Upper lobe of right lung (tissue), 1 donor: ENCODE measurements at regions not wholly inside any gene's neighbourhood (a gene's known extent, or its start where the extent isn't known, plus 50 kb on each side); places are given as distances from the start of the nearest gene placed in this dataset.

Experiments used
- ATAC-seq: fragments of 200-7000 bp; cut with Tn5 transposase; one replicate; pipeline ENCODE4 v1.9.1; 2020; ENCODE audit warnings: mild to moderate bottlenecking, moderate library complexity
- DNase-seq: peaks from one replicate; pipeline ENCODE4 v3.0.0-alpha.2; 2020
- H3K27ac ChIP-seq: fragments of 200-600 bp; one replicate; pipeline ENCODE4 v1.8.0; 2022
- H3K27me3 ChIP-seq: fragments of 200-600 bp; one replicate; pipeline ENCODE4 v1.8.0; 2022; ENCODE audit warnings: mild to moderate bottlenecking
- H3K36me3 ChIP-seq: fragments of 200-600 bp; one replicate; pipeline ENCODE4 v1.8.0; 2022
- H3K4me1 ChIP-seq: fragments of 200-600 bp; one replicate; pipeline ENCODE4 v1.8.0; 2022
- H3K4me3 ChIP-seq: fragments of 200-600 bp; one replicate; pipeline ENCODE4 v1.8.0; 2022; ENCODE audit warnings: mild to moderate bottlenecking
- H3K9me3 ChIP-seq: fragments of 200-600 bp; one replicate; pipeline ENCODE4 v1.8.0; 2022
- intact Hi-C: fragments of 100-400 bp; cut with DNase I; formaldehyde crosslinking; loops from one replicate; pipeline ENCODE4 v1.11.0; 2022
- TF ChIP-seq, protein P1 (sequence below): fragments of 200-600 bp; IDR thresholded peaks from one replicate; pipeline ENCODE4 v1.8.0; 2022; ENCODE audit warnings: antibody characterized with exemption
- donor health status: DM: no; HTN: yes; CAD: no; lungs with severe emphysema.

DNA sequence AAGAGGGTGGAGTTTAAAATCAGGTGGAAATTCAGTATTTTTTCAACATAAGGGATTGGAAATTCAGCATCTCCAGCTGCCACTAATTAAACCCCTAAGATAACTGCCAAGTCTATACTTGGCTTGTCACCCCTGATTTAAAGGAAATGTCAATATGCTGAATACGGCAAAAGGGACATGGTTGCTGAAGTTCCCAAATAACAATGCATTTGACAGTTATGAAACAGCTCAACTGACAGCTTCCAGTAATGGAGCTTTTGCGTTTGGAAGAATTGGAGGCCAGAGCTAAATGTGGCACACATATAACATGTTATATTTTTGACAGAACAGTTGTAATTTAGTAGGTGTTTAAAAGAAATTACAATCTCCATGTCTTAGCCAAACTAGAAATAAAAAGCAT lies 1867.9 kb upstream of the LRRTM1 start:
- no peaks in the 10 kb centered on the region for H3K9me3 ChIP-seq
- H3K36me3 ChIP-seq: no peaks in the 10 kb centered on the region
- TF ChIP-seq, protein P1, sequence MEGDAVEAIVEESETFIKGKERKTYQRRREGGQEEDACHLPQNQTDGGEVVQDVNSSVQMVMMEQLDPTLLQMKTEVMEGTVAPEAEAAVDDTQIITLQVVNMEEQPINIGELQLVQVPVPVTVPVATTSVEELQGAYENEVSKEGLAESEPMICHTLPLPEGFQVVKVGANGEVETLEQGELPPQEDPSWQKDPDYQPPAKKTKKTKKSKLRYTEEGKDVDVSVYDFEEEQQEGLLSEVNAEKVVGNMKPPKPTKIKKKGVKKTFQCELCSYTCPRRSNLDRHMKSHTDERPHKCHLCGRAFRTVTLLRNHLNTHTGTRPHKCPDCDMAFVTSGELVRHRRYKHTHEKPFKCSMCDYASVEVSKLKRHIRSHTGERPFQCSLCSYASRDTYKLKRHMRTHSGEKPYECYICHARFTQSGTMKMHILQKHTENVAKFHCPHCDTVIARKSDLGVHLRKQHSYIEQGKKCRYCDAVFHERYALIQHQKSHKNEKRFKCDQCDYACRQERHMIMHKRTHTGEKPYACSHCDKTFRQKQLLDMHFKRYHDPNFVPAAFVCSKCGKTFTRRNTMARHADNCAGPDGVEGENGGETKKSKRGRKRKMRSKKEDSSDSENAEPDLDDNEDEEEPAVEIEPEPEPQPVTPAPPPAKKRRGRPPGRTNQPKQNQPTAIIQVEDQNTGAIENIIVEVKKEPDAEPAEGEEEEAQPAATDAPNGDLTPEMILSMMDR: no peak
- H3K4me1 ChIP-seq: no peaks in the 10 kb centered on the region
- no peak overlapping the region for H3K27ac ChIP-seq
- intact Hi-C loops: no loop called here
- DNase-seq (no peak), ATAC-seq (no peak)
- no peak overlapping the region for H3K4me3 ChIP-seq
- H3K27me3 ChIP-seq: no peaks in the 10 kb centered on the region

DNA sequence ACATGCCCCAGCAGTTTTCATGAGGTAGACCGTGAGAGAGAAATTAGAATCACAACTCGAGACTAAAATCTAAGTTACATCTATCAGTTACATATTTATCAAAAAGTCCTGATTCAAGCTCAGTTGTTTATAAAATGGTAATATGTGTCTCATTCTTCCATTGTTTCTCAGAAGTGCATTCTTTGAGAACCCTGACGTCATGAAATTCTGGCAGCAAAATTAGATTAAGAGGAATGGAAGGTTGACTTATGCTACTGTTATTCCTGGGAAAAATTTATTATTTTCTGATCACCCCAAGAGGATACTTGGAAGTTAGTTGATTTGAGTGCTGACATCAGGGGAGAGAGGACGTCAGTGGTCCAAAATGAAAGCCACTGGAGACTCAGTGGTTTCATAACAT lies 1864.8 kb upstream of the LRRTM1 start:
- DNase-seq: no peak
- no peak overlapping the region for H3K4me3 ChIP-seq
- TF ChIP-seq, protein P1: no peak
- no peak overlapping the region for H3K27ac ChIP-seq
- no peaks in the 10 kb centered on the region for H3K27me3 ChIP-seq
- H3K36me3 ChIP-seq: no peaks in the 10 kb centered on the region
- intact Hi-C loops: no loop called here
- H3K4me1 ChIP-seq: no peaks in the 10 kb centered on the region
- H3K9me3 ChIP-seq: no peaks in the 10 kb centered on the region
- no peak for ATAC-seq

DNA sequence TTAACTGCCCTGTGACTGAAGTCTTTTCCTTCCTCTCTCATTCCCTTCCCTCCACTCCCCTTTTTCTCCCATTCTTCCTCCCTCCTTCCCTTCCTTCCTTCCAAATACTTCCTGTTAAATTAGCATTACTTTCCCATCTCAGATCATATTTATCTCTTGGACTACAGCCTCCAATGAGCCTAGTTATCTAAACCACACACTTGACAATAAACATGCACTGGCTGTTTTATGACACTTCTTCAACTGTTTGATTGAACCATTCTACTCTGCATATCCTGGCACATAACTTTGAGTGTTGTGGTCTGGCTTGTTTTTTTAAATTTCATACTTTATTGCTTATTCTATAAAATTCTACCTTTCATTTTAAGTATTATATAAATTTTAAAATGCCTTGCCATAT lies 1860.8 kb upstream of the LRRTM1 start:
- Histone ChIP-seq H3K4me3 (no peak overlapping the region), H3K36me3 (no peaks in the 10 kb centered on the region), H3K9me3 (no peaks in the 10 kb centered on the region), H3K27ac (no peak overlapping the region), H3K27me3 (no peaks in the 10 kb centered on the region), H3K4me1 (no peaks in the 10 kb centered on the region)
- intact Hi-C loops: no loop called here
- TF ChIP-seq, protein P1: no peak
- no peak for ATAC-seq
- DNase-seq: no peak

- no peak overlapping the region for H3K4me3 ChIP-seq
- H3K27me3 ChIP-seq: no peaks in the 10 kb centered on the region
- DNase-seq: no peak
- TF ChIP-seq, protein P1: no peak
- no peaks in the 10 kb centered on the region for H3K9me3 ChIP-seq
- no peaks in the 10 kb centered on the region for H3K36me3 ChIP-seq
- no peak overlapping the region for H3K27ac ChIP-seq
- no peak for ATAC-seq
- no peaks in the 10 kb centered on the region for H3K4me1 ChIP-seq
- intact Hi-C loops: no loop called here
Observed at GRCh38 chr2:82158150-82158549, 1853.6 kb upstream of the LRRTM1 start.

DNA sequence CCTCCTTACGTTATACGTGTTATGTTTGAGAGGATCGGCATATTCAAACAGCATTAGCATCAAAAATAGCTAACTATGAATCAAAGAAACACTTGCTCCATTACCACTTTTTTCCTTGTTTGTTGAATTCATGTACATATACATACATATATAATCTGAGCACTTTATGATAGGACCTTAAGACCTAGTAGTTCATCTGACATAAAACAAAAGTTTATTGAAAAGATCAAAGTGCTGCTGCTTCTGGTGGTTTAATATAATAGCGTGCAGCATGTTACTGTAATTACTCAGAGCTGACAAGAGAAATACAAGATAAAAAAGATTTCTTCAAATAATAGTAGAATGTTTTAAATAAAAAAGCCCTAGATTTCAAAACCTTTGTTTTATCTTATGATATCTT lies 1850.9 kb upstream of the LRRTM1 start:
- Histone ChIP-seq H3K4me3 (no peak overlapping the region), H3K4me1 (no peaks in the 10 kb centered on the region), H3K27me3 (no peaks in the 10 kb centered on the region), H3K27ac (no peak overlapping the region), H3K9me3 (no peaks in the 10 kb centered on the region), H3K36me3 (no peaks in the 10 kb centered on the region)
- DNase-seq: no peak
- intact Hi-C loops: no loop called here
- no peak for ATAC-seq
- TF ChIP-seq, protein P1: no peak

DNA sequence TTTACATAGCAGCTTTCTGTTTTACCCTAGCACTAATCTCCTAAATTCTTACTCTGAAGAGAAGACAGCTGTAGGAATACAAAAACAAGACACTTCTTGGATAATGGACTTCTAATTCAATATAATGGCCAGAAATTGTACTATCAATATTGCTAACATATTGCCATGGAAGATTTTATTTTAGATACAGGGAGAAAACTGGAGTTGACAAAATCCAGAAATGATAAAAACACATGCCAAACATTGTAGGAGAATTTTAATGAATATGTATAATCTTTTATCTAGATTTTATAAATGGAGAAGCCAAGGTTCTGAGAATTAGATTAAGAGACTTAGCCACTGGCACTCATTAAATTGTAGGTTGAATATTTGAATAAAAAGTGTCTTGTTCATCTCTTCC lies 1838.8 kb upstream of the LRRTM1 start:
- H3K4me3 ChIP-seq: no peak overlapping the region
- no peak for ATAC-seq
- intact Hi-C loops: no loop called here
- no peak for DNase-seq
- no peaks in the 10 kb centered on the region for H3K9me3 ChIP-seq
- H3K4me1 ChIP-seq: no peaks in the 10 kb centered on the region
- no peaks in the 10 kb centered on the region for H3K36me3 ChIP-seq
- no peaks in the 10 kb centered on the region for H3K27me3 ChIP-seq
- no peak overlapping the region for H3K27ac ChIP-seq
- TF ChIP-seq, protein P1: no peak
